Smooth muscle cell (in vitro differentiated cells): ENCODE measurements at regions not wholly inside any gene's neighbourhood (a gene's known extent, or its start where the extent isn't known, plus 50 kb on each side); places are given as distances from the start of the nearest gene placed in this dataset.

Experiments
- DNase-seq: peaks from one replicate; lab custom pipeline; 2025; ENCODE audit not compliant: unreplicated experiment; lab: John Stamatoyannopoulos, UW
- H2AFZ ChIP-seq: fragments of 200-600 bp; sonication (generic); 2 replicates; pipeline ENCODE4 v1.6.0; 2016; ENCODE audit warnings: antibody characterized with exemption, low read depth, mild to moderate bottlenecking
- H3F3A ChIP-seq: fragments of 200-600 bp; sonication (generic); 2 replicates; pipeline ENCODE4 v1.6.0; 2017; ENCODE audit warnings: antibody characterized with exemption, low read depth
- H3K27ac ChIP-seq: fragments of 200-600 bp; sonication (generic); 2 replicates; pipeline ENCODE4 v1.5.1; 2016; ENCODE audit warnings: low read depth, mild to moderate bottlenecking
- H3K27me3 ChIP-seq: fragments of 200-600 bp; sonication (generic); 2 replicates; pipeline ENCODE4 v1.6.1; 2016; ENCODE audit warnings: low read depth, mild to moderate bottlenecking
- H3K36me3 ChIP-seq: fragments of 200-600 bp; sonication (generic); 2 replicates; pipeline ENCODE4 v1.5.1; 2016; ENCODE audit warnings: low read depth
- H3K4me1 ChIP-seq: fragments of 200-600 bp; sonication (generic); 2 replicates; pipeline ENCODE4 v1.5.1; 2016; ENCODE audit warnings: low read depth
- H3K4me2 ChIP-seq: fragments of 200-600 bp; sonication (generic); 2 replicates; pipeline ENCODE4 v1.6.0; 2016; ENCODE audit warnings: mild to moderate bottlenecking
- H3K4me3 ChIP-seq: fragments of 200-600 bp; sonication (generic); 2 replicates; pipeline ENCODE4 v1.5.1; 2016; ENCODE audit warnings: mild to moderate bottlenecking
- H3K79me2 ChIP-seq: fragments of 200-600 bp; sonication (generic); 2 replicates; pipeline ENCODE4 v1.6.0; 2016; ENCODE audit warnings: low read depth, mild to moderate bottlenecking
- H3K9ac ChIP-seq: fragments of 200-600 bp; sonication (generic); 2 replicates; pipeline ENCODE4 v1.6.0; 2016; ENCODE audit warnings: low read depth
- H3K9me3 ChIP-seq: fragments of 200-600 bp; sonication (generic); replicated peaks from 2 replicates; pipeline ENCODE4 v1.5.1; 2016; ENCODE audit warnings: low read depth
- H4K20me1 ChIP-seq: fragments of 200-600 bp; sonication (generic); 2 replicates; pipeline ENCODE4 v1.6.0; 2016; ENCODE audit warnings: low read depth
- CTCF ChIP-seq: fragments of 200-600 bp; sonication (generic); IDR thresholded peaks from 2 replicates; pipeline ENCODE4 v1.5.1; 2017; ENCODE audit warnings: borderline replicate concordance, mild to moderate bottlenecking, antibody characterized with exemption; ENCODE audit not compliant: insufficient read depth, poor library complexity, severe bottlenecking
- WGBS: methylation state at CpG from one replicate; pipeline ENCODE4 v1.1.7; 2016; ENCODE audit warnings: low lambda C conversion rate; 5-methylcytosine and 5-hydroxymethylcytosine counted together

GRCh38 chr2:75949385-75950030, 238.8 kb upstream of the GCFC2 start:
- 98% methylated on average over 4 of the region's 4 CpGs for WGBS

GRCh38 chr2:75936311-75936710, 225.6 kb upstream of the GCFC2 start:
- peaks cover 4% of the 10 kb centered on the region for H3K9me3 ChIP-seq
- no peak overlapping the region for H3K9ac ChIP-seq
- H3K4me1 ChIP-seq, result no peaks in the 10 kb centered on the region
- DNase-seq, result no peak
- no peak overlapping the region for H3K4me3 ChIP-seq
- WGBS, result 93% methylated on average over 4 of the region's 4 CpGs
- H2AFZ ChIP-seq, result no peak overlapping the region
- no peaks in the 10 kb centered on the region for H3K36me3 ChIP-seq
- H3K27me3 ChIP-seq, result no peaks in the 10 kb centered on the region
- no peaks in the 10 kb centered on the region for H3K79me2 ChIP-seq
- H3K27ac ChIP-seq, result no peak overlapping the region
- TF ChIP-seq CTCF, result no peak
- no peak overlapping the region for H3K4me2 ChIP-seq
- H4K20me1 ChIP-seq, result no peaks in the 10 kb centered on the region
- H3F3A ChIP-seq, result no peaks in the 10 kb centered on the region

More at GRCh38 chr2:75949385-75950030, 238.8 kb upstream of the GCFC2 start:
- Histone ChIP-seq H4K20me1 (no peaks in the 10 kb centered on the region), H3K9me3 (no peaks in the 10 kb centered on the region), H3K4me1 (peaks cover 4% of the 10 kb centered on the region), H3K4me2 (no peak overlapping the region), H3K36me3 (no peaks in the 10 kb centered on the region), H3F3A (no peaks in the 10 kb centered on the region), H3K9ac (no peak overlapping the region), H3K27me3 (no peaks in the 10 kb centered on the region), H3K27ac (no peak overlapping the region), H3K4me3 (no peak overlapping the region), H3K79me2 (no peaks in the 10 kb centered on the region), H2AFZ (no peak overlapping the region)
- no peak for TF ChIP-seq CTCF
- DNase-seq, result no peak

DNA sequence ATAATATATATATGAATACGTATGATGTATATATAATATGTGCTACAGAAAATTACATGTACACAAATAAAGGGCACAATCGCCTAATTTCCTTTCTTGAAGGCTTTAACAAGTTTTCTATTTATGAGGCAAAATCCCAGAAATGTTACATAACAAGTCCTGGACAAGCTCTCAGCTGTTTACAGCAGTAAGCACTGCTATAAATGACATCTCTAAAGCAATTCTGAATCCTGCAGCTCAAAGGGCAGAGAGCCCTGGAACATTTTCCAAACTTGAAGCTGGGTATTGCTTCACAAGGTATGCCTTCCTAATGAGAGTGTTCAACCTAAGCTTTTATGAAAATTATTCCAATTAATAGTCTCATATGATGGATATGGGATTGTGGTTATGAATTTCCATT, 222.3 kb upstream of the GCFC2 start:
- H3K27ac ChIP-seq, result no peak overlapping the region
- WGBS, result 37% methylated on average over 2 of the region's 2 CpGs
- no peak overlapping the region for H3K9ac ChIP-seq
- H3K27me3 ChIP-seq, result no peaks in the 10 kb centered on the region
- no peak for TF ChIP-seq CTCF
- no peaks in the 10 kb centered on the region for H3K36me3 ChIP-seq
- no peak for DNase-seq
- no peak overlapping the region for H3K4me3 ChIP-seq
- no peaks in the 10 kb centered on the region for H3F3A ChIP-seq
- no peaks in the 10 kb centered on the region for H3K4me1 ChIP-seq
- H4K20me1 ChIP-seq, result no peaks in the 10 kb centered on the region
- no peak overlapping the region for H3K4me2 ChIP-seq
- H2AFZ ChIP-seq, result no peak overlapping the region
- H3K79me2 ChIP-seq, result no peaks in the 10 kb centered on the region
- no peaks in the 10 kb centered on the region for H3K9me3 ChIP-seq

- Histone ChIP-seq H3F3A (no peaks in the 10 kb centered on the region), H3K36me3 (no peaks in the 10 kb centered on the region), H3K27me3 (no peaks in the 10 kb centered on the region), H3K4me2 (no peak overlapping the region), H3K79me2 (no peaks in the 10 kb centered on the region), H2AFZ (no peak overlapping the region), H3K27ac (no peak overlapping the region), H4K20me1 (no peaks in the 10 kb centered on the region), H3K4me1 (no peaks in the 10 kb centered on the region), H3K9ac (no peak overlapping the region), H3K4me3 (no peak overlapping the region), H3K9me3 (no peaks in the 10 kb centered on the region)
- WGBS, result 73% methylated on average over 2 of the region's 2 CpGs
- no peak for DNase-seq
- TF ChIP-seq CTCF, result no peak
Observed at GRCh38 chr2:75928093-75928492, 217.4 kb upstream of the GCFC2 start.
